Activated CD4-positive, alpha-beta T cell treated with anti-CD3 and anti-CD28 coated beads, Interleukin-2, amount 50 U/mL, for 48 hours (primary cell): ENCODE measurements at regions not wholly inside any gene's neighbourhood (a gene's known extent, or its start where the extent isn't known, plus 50 kb on each side); places are given as distances from the start of the nearest gene placed in this dataset.
"Not testable (repeated sequence)": the region's sequence is repeated elsewhere in the genome, so short reads cannot be mapped to it uniquely, and the experiment has no call there.

Source experiments
- DNase-seq, 2 experiments: peaks; one replicate each; pipeline ENCODE4 v3.0.0-alpha.2; 2020

DNA sequence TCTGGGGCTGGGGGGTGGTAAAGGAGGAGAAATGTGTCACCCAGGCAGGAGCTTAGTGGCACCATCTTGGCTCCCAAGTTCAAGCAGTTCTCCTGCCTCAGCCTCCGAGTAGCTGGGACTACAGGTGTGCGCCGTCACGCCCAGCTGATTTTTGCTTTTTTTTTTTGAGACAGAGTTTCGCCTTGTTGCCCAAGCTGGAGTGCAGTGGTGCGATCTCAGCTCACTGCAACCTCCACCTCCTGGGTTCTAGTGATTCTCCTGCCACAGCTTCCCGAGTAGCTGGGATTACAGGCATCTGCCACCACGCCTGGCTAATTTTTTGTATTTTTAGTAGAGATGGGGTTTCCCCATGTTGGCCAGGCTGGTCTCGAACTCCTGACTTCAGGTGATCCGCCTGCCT is 82.1 kb upstream of the METTL9 start:
- DNase-seq, result not testable (repeated sequence)

DNA sequence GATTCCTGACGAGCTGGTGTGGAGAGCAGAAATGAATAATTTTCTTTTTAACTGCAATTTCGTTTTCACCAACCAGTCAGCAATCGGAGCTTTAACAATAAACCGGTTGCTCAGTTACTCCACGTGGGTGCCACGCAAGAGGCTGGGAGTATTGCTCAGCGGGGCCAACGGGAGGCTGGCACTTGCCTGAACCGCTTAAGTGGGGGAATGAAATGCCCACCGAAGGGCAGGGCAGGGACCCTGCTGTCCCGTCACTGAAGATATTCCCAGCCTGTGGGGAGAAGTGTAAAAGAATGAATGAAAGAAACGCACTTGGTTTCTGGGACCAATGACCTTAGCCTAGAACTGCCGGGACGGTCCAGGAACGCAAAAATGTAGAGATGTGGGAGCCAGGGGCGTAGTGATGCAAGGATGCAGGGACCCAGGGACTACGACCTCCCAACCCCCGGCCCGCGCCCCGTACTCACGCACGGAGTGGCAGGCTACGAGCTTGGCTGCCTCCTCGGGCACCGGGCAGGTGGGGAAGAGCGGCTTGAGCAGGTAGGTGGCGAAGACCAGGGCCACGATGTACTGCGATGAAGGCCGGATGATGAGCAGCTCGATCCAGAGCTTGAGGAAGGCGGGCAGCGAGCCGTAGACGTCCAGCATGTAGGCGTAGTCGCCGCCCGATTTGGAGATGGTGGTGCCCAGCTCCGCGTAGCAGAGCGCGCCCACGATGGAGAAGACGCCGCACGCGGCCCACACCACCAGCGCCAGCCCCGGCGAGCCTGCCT is 79.8 kb upstream of the METTL9 start:
- DNase-seq, result peak; percentile 24 to 35

DNA sequence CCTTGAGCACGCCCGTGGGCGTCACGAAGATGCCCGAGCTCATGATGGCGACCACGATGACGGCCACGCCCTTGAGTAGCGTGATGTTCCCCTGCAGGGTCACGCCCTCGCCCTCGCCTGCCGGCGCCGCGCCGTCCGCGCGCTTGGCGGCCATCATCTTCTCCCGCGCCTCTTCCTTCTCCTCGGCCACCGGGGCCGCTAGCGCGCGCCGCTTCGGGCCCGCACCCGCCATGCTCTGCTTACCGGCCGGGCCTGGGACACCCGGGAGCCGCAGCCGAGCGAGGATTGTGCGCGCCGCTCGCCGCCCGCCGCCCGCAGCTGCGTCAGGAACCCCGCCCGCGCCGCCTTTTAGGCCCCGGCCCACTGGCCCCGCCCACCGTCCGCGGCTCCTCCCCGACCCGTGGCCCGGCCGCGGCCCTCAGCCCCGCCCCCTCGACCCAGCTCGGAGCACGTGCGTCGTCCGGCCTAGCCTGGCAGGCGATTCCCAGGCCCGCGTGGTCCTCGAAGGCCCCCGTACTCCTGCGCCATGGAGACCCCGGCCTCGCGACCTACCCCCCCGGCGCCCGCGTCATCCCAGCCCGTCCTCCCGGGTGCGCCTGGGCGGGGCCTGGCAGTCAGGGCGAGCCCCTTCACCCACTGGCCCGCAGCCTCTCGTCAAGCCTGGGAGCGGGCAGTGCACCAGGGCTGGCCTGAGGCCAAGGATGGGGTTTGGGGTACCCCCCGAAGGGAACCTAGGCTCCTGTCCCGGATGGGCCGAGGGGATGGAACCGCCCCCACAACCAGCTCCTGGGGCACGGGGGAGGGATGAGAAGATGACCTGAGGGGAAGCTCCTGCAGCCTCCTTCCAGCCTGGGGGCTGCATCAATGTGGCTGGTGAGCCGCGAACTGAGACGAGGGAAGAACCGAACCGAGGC is 79.0 kb upstream of the METTL9 start:
- DNase-seq, result peak; percentile 97 to 98

DNA sequence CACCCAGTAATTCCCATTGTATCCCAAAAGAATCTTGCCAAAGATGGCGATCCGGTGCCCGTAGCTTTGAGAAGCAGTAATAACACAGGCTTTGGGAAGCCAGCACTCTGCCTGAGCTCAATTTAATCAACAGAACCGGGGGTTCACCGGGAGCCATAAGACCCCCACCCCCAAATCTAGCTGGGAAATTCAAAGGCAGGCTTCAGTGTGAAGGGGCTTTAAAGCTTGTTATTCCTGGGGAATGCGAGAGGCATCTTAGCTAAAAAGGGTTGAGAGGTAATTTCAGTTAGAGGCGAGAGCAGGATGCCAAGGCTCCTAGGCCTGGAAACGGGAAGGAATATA is 78.4 kb upstream of the METTL9 start:
- not testable (repeated sequence) for DNase-seq

DNA sequence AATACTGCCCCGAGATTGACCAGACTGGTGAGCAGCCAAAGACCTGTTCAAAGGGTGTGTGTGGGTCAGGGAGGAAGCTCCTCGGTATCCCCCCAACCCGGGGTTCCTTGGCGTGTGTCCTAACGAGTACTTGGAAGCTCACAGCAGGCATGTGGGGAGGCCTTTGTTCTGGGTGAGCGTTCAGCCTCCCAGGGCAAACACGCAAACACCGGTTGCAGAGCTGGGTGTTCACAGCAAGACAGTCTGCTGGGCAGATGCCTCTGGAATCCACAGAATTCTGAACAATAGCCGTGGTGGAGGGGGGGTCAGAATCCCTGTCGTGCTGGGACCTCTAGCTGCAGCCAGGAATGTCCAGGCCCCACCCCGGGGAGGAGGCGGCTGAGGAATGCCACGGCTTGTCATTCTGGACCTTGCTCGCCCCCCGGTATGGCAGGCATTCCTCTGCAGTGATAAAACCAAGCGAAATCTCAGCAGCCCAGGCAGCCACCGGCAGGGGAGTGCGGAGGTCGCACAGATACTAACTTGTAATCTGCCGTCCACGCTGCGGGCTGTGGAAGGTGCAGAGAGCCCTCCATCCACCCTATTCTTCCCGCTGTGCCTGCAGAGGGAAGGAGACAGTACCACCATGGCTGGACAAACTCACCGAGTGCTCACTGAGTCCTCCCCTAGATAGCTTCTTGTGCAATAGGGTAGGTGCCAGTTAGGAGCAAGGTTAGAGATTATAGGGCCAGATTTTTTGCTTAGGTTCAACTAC is 77.8 kb upstream of the METTL9 start:
- not testable (repeated sequence) for DNase-seq

DNA sequence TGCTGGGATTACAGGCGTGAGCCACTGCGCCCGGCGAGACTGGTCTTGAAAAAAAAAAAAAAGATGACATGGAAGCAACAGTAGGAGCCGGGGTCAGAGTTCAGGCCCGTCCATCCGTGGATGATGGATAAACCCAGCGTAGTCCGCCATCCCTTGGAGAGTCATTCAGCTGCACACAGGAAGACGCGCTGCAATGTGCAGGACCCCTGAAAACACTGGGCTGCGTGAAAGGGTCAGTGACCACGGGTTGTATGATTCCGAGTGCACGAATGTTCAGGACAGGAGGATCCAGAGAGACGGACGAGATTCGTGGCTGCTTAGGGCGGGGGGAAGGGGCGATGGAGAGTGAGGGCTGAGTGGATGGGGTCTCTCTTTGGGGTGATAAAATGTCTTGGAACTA is 76.5 kb upstream of the METTL9 start:
- not testable (repeated sequence) for DNase-seq

DNA sequence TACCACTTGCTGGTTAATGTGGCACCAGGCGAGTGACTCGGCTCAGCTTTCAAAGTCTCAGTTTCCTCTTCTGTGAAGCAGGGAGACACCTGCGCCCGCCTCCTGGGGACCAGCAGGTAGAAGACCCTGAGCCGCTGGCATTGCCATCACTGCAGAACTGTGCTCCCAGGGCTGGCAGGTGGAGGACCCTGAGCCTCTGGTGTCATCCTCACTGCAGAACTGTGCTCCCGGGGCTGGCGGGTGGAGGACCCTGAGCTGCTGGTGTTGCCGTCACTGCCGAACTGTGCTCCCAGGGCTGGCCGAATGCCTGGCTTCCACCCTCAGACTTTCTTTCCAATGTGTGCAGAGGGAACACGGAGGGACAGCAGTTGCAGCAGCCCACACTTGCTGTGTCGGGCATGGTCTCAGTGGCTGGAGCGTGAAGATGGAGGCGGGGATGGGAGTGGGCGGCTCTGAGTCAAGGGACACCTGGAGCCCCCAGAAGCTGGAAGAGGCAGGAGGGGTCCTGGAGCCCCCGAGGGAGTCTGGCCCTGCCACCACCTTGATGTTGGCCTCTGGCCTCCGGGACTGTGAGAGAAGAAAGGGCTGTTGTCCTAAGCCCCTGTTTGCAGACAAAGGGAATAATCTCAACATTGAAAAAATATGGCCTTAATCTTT is 75.8 kb upstream of the METTL9 start:
- no peak for DNase-seq

DNA sequence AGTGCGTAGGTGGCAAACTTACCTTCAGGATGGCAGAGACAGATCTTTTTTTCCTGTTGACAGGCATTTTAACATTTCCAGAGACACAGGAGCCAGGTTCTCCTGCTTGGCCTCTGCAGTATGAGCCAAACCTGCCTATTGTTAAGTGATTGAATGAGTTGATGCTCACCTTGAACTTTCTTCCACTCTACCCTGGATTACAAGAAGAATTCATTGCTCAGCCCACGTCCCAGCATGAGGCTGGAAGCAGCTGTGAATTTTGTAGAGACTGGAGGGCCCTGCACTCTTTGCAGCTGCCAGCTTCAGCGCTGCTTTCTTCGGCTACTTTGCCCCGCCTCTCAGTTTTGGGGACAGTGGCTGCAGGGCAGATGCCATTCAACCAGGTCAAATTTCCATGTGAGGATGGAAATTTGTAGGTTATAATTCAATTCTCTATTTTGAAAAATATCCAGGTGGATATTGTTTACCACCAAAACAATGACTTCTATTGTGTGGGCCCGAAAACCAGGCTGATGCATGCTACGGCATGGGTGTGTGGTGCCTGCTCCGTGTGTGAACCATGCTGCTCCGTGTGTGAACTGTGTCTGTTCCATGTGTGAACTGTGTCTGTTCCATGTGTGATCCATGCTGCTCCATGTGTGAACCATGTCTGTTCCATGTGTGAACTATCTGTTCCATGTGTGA is 75.2 kb upstream of the METTL9 start:
- no peak for DNase-seq

DNA sequence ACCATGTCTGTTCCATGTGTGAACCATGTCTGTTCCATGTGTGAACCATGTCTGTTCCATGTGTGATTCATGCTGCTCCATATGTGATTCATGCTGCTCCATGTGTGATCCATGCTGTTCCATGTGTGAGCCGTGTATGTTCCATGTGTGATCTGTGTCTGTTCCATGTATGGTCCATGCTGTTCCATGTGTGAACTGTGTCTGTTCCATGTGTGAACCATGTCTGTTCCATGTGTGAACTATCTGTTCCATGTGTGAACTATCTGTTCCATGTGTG is 74.7 kb upstream of the METTL9 start:
- not testable (repeated sequence) for DNase-seq

DNA sequence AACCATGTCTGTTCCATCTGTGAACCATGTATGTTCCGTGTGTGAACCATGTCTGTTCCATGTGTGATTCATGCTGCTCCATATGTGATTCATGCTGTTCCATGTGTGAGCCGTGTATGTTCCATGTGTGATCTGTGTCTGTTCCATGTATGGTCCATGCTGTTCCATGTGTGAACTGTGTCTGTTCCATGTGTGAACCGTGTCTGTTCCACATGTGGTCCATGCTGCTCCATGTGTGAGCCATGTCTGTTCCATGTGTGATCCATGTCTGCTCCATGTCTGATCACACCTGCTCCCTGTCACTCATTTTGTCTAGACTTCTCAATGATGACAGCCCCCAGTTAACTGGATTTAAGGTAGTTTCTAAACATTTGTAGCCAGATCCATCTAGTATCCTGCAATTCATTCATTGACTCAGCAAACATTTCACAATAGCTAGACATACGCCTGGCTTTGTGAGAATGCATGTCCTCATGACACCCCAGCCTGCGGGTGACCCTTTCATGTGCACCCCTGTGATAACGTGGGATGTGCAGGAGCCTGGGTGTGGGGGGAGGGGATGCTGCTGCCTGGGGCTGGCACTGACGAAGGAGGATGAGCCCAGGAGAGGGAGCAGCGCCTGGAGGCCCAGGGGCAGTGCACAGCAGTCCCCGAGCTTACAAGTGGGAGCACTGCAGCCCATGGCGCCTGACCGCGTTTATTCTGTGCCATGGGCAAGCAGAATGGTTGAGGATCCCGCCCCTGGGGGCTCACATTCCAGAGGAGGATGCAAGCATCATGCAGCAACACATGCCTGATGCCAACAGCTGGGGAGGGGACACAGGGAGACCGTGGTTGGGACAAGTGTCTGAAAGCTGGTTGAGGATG is 74.1 kb upstream of the METTL9 start:
- DNase-seq, result not testable (repeated sequence)

DNA sequence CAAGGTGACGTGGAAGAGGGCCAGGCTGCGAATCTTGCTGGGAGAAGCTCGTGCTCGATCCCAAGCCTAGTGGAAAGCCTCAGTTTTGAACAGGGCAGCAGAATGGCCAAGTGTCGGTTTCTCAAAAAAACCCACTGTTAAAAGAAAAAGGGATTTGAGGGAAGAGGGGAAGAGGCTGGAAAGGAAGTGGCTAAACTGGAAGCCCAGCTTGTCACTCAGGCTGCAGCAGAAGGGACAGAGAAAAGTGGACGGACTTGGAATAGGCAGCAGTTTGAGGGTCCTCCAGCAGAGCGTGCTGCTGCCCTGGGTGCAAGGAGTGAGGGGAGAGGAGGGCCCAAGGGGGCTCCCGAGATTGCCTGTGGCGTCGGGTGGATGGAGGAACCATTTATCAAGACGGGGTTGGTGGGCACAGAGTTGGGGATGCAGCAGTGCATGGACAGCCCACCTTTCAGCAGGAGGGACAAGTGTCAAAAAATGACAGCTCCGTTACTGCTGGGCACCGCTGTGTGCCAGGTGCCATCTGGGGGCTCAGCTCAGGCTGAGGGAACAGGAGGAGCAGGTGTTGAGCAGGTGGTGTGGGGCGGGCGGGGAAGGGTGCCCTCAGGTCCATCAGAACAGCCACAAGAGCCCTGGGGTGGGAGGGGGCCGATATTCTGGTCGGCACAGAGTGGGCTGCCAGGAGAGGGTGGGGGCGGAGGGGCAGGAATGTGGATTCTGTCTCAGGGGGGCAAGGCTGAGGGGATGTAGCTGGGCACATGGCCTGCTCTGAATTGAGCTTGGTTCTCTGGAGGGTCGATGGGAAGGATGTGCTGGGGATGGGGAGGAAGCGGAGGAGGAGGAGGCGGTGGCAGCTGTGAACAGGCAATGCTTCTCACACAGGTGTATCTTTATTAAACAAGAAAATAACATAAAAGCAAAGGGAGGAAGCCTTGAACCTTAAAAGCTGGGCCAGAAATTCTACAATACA is 73.1 kb upstream of the METTL9 start:
- DNase-seq, result not testable (repeated sequence)

DNA sequence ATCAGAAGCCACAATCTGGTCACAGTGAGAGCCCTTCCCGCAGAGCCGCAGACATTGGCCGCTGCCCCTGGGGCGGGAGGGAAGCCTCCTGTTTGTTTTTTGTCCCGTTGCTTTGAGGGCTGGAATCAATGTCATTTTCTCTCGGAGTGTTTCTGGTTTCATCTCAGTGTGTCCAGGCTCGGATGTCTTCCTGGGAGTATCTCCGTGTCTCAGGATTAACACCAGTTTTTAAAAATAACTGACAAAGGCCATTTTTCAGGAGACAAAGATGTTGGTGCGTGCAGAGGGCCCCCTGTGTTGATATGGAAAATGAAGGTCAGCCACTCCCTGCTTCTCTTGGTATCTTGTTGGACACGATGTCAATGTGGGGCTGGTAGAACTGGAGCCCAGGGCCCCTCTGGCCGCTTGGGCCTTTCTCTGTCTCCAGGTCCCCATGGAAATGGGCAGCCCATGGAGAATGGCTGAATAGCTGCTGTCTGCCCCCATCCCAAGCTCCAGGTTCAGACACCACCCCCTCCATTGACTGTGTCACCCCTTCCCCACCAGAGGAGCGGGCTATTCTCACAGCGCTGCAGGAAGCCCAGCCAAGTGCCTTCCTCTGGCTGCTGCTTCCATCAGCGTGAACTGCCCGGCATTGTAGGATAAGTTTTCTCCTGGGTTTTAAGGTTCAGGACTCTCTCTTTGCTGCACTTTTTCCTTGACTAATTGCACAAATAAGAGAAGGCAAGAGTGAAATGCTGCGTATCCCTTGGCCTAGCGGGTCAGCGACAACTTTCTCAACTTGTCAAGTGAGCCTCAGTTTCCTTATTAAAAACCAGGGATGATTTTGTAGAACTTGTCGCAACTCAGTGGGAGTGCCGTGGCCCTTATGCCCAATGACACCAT is 72.2 kb upstream of the METTL9 start:
- DNase-seq, result no peak

DNA sequence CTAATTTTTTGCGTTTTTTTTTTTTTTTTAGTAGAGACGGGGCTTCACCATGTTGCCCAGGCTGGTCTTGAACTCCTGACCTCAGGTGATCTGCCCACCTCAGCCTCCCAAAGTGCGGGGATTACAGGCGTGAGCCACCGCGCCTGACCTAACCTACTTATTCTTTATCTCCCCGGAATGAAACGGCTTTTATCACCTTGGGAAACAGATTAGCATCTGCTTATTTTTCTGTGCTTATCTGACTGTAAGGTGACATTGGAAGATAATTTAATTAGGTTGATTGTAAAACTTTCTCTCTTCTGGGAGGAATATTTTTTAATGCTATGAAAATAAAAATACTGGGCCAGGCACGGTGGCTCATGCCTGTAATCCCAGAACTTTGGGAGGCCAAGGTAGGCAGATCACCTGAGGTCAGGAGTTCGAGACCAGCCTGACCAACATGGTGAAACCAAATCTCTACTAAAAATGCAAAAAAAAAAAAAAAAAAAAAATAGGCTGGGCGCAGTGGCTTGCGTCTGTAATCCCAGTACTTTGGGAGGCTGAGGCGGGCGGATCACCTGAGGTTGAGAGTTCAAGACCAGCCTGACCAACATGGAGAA is 70.2 kb upstream of the METTL9 start:
- not testable (repeated sequence) for DNase-seq

DNA sequence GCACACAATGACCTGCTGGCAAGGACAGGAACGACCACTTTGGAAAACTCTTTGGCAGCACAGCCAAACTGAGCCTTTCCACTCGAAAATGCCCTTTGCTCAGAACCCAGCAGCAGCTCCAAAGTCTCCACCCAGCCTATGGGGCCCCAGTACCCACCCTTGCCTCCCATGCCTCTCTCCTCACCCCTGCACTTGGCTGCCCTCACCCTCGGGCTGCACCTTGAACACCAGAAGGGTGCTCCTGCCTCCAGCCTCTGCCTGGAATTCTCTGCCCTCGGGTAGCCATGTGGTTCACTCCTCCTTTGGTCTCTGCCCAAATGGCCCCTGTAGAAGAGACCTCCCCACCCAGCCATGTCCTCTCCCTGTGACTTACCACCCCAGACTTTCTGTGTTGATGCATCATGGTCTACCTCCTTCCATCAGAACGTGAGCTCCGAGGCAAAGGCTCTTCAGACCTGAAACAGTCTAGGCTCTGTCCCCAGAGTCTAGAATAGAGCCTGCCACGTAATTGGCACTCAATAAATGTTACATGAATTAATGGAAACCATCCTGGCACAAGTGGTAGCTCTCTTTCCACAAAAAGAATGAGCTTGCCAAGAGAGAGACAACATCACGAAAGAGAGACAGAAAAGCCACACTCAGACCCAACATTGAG is 68.5 kb upstream of the METTL9 start:
- not testable (repeated sequence) for DNase-seq

DNA sequence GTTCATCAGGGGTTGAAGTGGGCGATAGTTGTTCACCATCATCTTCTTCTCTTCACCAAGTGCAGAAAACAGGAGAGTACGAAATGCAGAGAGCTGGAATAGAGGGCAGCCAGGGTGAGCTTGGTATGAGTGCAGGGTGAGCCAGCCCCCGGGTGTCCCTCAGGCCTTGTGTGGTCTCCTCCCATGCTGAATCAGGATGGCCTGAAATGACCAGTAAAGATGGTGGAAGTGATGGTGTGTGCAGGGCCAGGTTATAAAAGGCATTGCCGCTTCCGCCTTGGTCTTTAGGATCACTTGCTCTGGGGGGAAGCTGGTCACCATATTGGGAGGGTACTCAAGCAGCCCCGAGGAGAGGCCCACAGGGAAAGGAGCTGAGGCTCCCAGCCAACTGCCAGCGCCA is 66.4 kb upstream of the METTL9 start:
- DNase-seq, result not testable (repeated sequence)

DNA sequence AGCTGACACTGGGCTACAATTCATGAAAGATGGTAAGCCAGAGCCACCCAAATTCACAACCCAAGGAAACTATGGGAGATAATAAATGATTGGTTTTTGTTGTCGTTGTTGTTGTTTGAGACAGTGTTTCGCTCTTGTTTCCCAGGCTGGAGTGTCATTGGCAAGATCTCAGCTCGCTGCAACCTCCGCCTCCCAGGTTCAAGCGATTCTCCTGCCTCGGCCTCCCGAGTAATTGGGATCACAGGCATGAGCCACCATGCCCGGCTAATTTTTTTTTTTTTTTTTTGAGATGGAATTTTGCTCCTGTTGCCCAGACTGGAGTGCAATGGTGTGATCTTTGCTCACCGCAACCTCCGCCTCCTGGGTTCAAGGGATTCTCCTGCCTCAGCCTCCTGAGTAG is 65.9 kb upstream of the METTL9 start:
- not testable (repeated sequence) for DNase-seq

DNA sequence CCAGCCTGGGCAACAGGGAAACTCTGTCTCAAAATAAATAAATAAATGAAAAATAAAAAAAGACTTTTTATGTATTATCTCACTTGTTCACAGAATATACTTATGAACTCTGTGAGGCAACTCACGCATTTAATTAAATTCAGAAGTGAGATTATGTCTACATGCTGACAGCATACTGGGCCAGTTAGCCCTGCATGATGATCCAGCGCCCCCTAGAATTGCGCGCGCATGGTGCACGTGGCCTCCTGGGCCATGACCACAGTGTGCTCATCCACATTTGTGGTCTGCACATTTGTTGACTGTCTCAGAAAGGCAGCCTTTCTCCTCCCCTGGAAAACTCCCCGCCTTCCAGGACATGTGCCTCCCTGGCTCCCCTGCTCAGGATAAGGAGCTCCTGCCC is 64.8 kb upstream of the METTL9 start:
- peak in 1 of 2 experiments; percentile 46 for DNase-seq

DNA sequence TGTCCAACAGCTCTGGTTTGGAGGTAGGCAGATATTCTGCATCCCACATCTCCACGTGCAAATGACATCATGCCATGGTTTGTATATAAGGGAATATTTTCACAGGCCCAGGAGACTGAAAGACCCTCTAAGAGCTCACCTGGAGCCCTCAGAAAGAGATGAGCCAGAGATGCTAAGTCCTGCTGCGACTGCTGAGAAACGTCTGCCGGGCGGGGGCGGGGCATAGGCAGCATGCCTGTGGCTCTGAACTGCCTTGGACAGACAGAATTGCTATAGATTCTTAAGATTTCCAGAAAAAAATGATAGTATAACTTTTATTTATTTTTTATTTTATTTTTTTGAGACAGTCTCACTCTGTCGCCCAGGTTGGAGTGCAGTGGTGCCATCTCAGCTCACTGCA is 64.2 kb upstream of the METTL9 start:
- DNase-seq, result not testable (repeated sequence)
